K562 (cell line): ENCODE measurements at regions not wholly inside any gene's neighbourhood (a gene's known extent, or its start where the extent isn't known, plus 50 kb on each side); places are given as distances from the start of the nearest gene placed in this dataset.

Experiments
- ATAC-seq: fragments of 200-7000 bp; cut with Tn5 transposase; 3 replicates; pipeline ENCODE4 v1.9.1; 2020; ENCODE audit warnings: moderate library complexity
- BruUV-seq: library from RNA; stranded (reverse); fragments of 400-500 nt; replicated peaks from 2 replicates; lab custom pipeline; 2021; lab: Mats Ljungman, UMichigan
- CTCF ChIA-PET: fragments of 300-600 bp; formaldehyde crosslinking; extraction: SDS; loops from one replicate; lab custom pipeline; 2021; ENCODE audit warnings: low intra/inter-chr PET ratio; lab: Yijun Ruan, JAX
- POLR2A ChIA-PET: fragments of 300-600, 350-650 bp; sonication (Branson Sonifier 250); formaldehyde crosslinking; extraction: SDS; loops from one replicate; lab custom pipeline; 2021; ENCODE audit warnings: antibody characterized with exemption, inconsistent platforms; lab: Yijun Ruan, JAX
- DNase-seq, 4 experiments: peaks; one replicate each; pipeline versions ENCODE4 v3.0.0 to v3.0.0-alpha.2; 2011 to 2018; ENCODE audit warnings: low spot score in 3 of 4, mixed read lengths in 3 of 4; ENCODE audit errors: extremely low read depth in 1 of 4
- FAIRE-seq: peaks from 2 replicates; lab custom pipeline; 2011; peaks lifted over from hg19 to GRCh38; lab: Jason Lieb, UNC
- H2AFZ ChIP-seq: 2 replicates; pipeline ENCODE4 v1.6.0; 2011; ENCODE audit warnings: low read depth, low read length, control low read depth, inconsistent platforms
- H3K27ac ChIP-seq: fragments of 200-600 bp; 3 replicates; pipeline ENCODE4 v1.8.0; 2011; ENCODE audit warnings: low read depth, mild to moderate bottlenecking, control low read depth, inconsistent platforms, low read length, moderate library complexity, mixed read lengths; ENCODE audit errors: extremely low read depth
- H3K27me3 ChIP-seq, 2 experiments: fragments of 300-600 bp in 1 of 2; 2 replicates in 1 of 2; 3 replicates in 1 of 2; pipeline versions ENCODE4 v1.6.0 to v1.8.0; 2011; ENCODE audit warnings: inconsistent platforms in 2 of 2, low read length in 2 of 2, mild to moderate bottlenecking in 1 of 2, mixed read lengths in 1 of 2, moderate library complexity in 1 of 2; ENCODE audit not compliant: control insufficient read depth in 2 of 2, insufficient read depth in 2 of 2
- H3K36me3 ChIP-seq: fragments of 300-600 bp; 3 replicates; pipeline ENCODE4 v1.8.0; 2011; ENCODE audit warnings: mild to moderate bottlenecking, low read length, inconsistent platforms; ENCODE audit not compliant: control insufficient read depth, insufficient read depth
- H3K4me1 ChIP-seq, 2 experiments: fragments of 200-600 bp in 1 of 2; replicated peaks in 1 of 2; 2 replicates in 1 of 2; 3 replicates in 1 of 2; pipeline versions ENCODE4 v1.5.1 to v1.8.0; 2011; ENCODE audit warnings: inconsistent platforms in 2 of 2, low read length in 2 of 2, mild to moderate bottlenecking in 1 of 2, mixed read lengths in 1 of 2, moderate library complexity in 1 of 2; ENCODE audit not compliant: control insufficient read depth in 2 of 2, insufficient read depth in 2 of 2
- H3K4me2 ChIP-seq: 2 replicates; pipeline ENCODE4 v1.6.1; 2011; ENCODE audit warnings: low read length, control low read depth, inconsistent platforms, mixed read lengths; ENCODE audit not compliant: insufficient read depth
- H3K4me3 ChIP-seq: fragments of 200-600 bp; sonication (generic), shearing (Covaris generic); 2 replicates; pipeline ENCODE4 v1.5.1; 2016; ENCODE audit warnings: control low read depth, inconsistent platforms
- H3K79me2 ChIP-seq: fragments of 200-600 bp; 3 replicates; pipeline ENCODE4 v1.8.0; 2011; ENCODE audit warnings: low read length, inconsistent platforms; ENCODE audit not compliant: control insufficient read depth, insufficient read depth
- H3K9ac ChIP-seq, 2 experiments: 2 replicates each; pipeline versions ENCODE4 v1.6.0 to v1.6.1; 2011; ENCODE audit warnings: low read depth in 2 of 2, low read length in 2 of 2, control low read depth in 1 of 2, inconsistent platforms in 1 of 2, mild to moderate bottlenecking in 1 of 2, mixed read lengths in 1 of 2; ENCODE audit not compliant: insufficient read depth in 1 of 2
- H3K9me1 ChIP-seq: one replicate; pipeline ENCODE4 v1.6.0; 2011; ENCODE audit warnings: inconsistent platforms, mild to moderate bottlenecking, low read length, moderate library complexity; ENCODE audit not compliant: control insufficient read depth, insufficient read depth
- H3K9me3 ChIP-seq: replicated peaks from 2 replicates; pipeline ENCODE4 v1.5.1; 2011; ENCODE audit warnings: low read depth, low read length, inconsistent platforms; ENCODE audit not compliant: control insufficient read depth, insufficient read depth
- H4K20me1 ChIP-seq: replicated peaks from 2 replicates; pipeline ENCODE4 v1.6.1; 2011; ENCODE audit warnings: low read length, inconsistent platforms, mixed read lengths; ENCODE audit not compliant: control insufficient read depth, insufficient read depth
- ARHGAP35 ChIP-seq: fragments of 450-650 bp; IDR thresholded peaks from 2 replicates; pipeline ENCODE4 v1.6.1; 2018; ENCODE audit not compliant: partially characterized antibody
- ARNT ChIP-seq, 2 experiments: fragments of 450-650 bp; IDR thresholded peaks; 2 replicates each; pipeline ENCODE4 v1.6.1; 2016; ENCODE audit warnings: mild to moderate bottlenecking in 1 of 2
- ATF7 ChIP-seq: fragments of 450-650 bp; IDR thresholded peaks from 2 replicates; pipeline ENCODE4 v1.7.1; 2014; ENCODE audit warnings: mild to moderate bottlenecking, moderate library complexity
- BHLHE40 ChIP-seq: IDR thresholded peaks from 2 replicates; pipeline ENCODE4 v1.6.1; 2011; ENCODE audit warnings: low read length, improper control_type of control experiment
- CTBP1 ChIP-seq: fragments of 450-650 bp; IDR thresholded peaks from 2 replicates; pipeline ENCODE4 v1.6.1; 2016; ENCODE audit warnings: borderline replicate concordance
- GABPA ChIP-seq: fragments of 200-800 bp; sonication (Bioruptor generic); conservative IDR thresholded peaks from 2 replicates; pipeline ENCODE4 v1.6.1; 2016; ENCODE audit warnings: low read depth, missing genetic modification characterization, missing compliant biosample characterization
- GABPB1 ChIP-seq: sonication (generic); formaldehyde crosslinking; IDR thresholded peaks from 2 replicates; pipeline ENCODE4 v1.8.0; 2022; ENCODE audit warnings: mild to moderate bottlenecking, missing genetic modification reagents
- GATA2 ChIP-seq: sonication (generic); formaldehyde crosslinking; IDR thresholded peaks from 2 replicates; pipeline ENCODE4 v1.4.0; 2020; ENCODE audit warnings: mild to moderate bottlenecking, missing genetic modification reagents
- HDAC1 ChIP-seq, 2 experiments: fragments of 450-650 bp; IDR thresholded peaks; 2 replicates each; pipeline ENCODE4 v1.6.1; 2016 to 2017; ENCODE audit warnings: inconsistent platforms in 1 of 2, mild to moderate bottlenecking in 1 of 2, moderate library complexity in 1 of 2
- KAT2B ChIP-seq: IDR thresholded peaks from one replicate; pipeline ENCODE4 v1.6.1; 2012; ENCODE audit warnings: low read depth, mild to moderate bottlenecking, control low read depth, inconsistent platforms, low read length, moderate library complexity
- KLF16 ChIP-seq: IDR thresholded peaks from 2 replicates; pipeline ENCODE4 v1.6.1; 2016; ENCODE audit warnings: antibody characterized with exemption
- MTA3 ChIP-seq: fragments of 450-650 bp; formaldehyde crosslinking; IDR thresholded peaks from 2 replicates; pipeline ENCODE4 v1.6.1; 2017; ENCODE audit warnings: mild to moderate bottlenecking, borderline replicate concordance
- NCOA1 ChIP-seq: fragments of 450-650 bp; IDR thresholded peaks from 2 replicates; pipeline ENCODE4 v1.6.1; 2016; ENCODE audit warnings: low read depth
- NR3C1 ChIP-seq: sonication (generic); formaldehyde crosslinking; IDR thresholded peaks from 2 replicates; pipeline ENCODE4 v1.8.1; 2022; ENCODE audit warnings: missing genetic modification reagents
- NRF1 ChIP-seq, 2 experiments: fragments of 450-650 bp; IDR thresholded peaks in 1 of 2; conservative IDR thresholded peaks in 1 of 2; 2 replicates each; pipeline ENCODE4 v1.6.1; 2014; ENCODE audit warnings: mild to moderate bottlenecking in 2 of 2
- PHB ChIP-seq: fragments of 250-450 bp; sonication (Bioruptor Pico); IDR thresholded peaks from 2 replicates; pipeline ENCODE4 v1.5.0; 2021
- RBM34 ChIP-seq: fragments of 200-400 bp; formaldehyde crosslinking; IDR thresholded peaks from 2 replicates; pipeline ENCODE4 v1.6.1; 2018; ENCODE audit warnings: low read length, borderline replicate concordance; ENCODE audit not compliant: insufficient read depth
- TAF9B ChIP-seq: fragments of 450-650 bp; IDR thresholded peaks from 2 replicates; pipeline ENCODE4 v1.6.1; 2018; ENCODE audit warnings: mild to moderate bottlenecking; ENCODE audit not compliant: partially characterized antibody
- TFAM ChIP-seq: fragments of 250-450 bp; sonication (Bioruptor Pico); conservative IDR thresholded peaks from 2 replicates; pipeline ENCODE4 v1.5.0; 2021; ENCODE audit warnings: mild to moderate bottlenecking, moderate library complexity
- ZNF146 ChIP-seq: IDR thresholded peaks from one replicate; pipeline ENCODE4 v1.6.1; 2018; ENCODE audit warnings: missing compliant biosample characterization; ENCODE audit not compliant: unreplicated experiment
- ZNF253 ChIP-seq: fragments of 250-450 bp; sonication (Bioruptor Pico); conservative IDR thresholded peaks from 2 replicates; pipeline ENCODE4 v1.6.1; 2021; ENCODE audit warnings: mild to moderate bottlenecking
- ZNF445 ChIP-seq: fragments of 250-450 bp; sonication (Bioruptor Pico); IDR thresholded peaks from 2 replicates; pipeline ENCODE4 v1.4.0; 2020; ENCODE audit warnings: low read depth, mild to moderate bottlenecking, moderate library complexity
- ZNF785 ChIP-seq: fragments of 250-450 bp; sonication (Bioruptor Pico); IDR thresholded peaks from 2 replicates; pipeline ENCODE4 v1.4.0; 2020; ENCODE audit warnings: mild to moderate bottlenecking
- WGBS: fragments of 100-300 bp; shearing (Covaris generic); methylation state at CpG from one replicate; pipeline ENCODE4 v1.1.6; 2016; ENCODE audit warnings: low coverage, mixed read lengths; ENCODE audit not compliant: insufficient coverage; ENCODE audit errors: missing lambda C conversion rate; 5-methylcytosine and 5-hydroxymethylcytosine counted together
- in situ Hi-C: fragments of 300-500 bp; cut with MboI; formaldehyde crosslinking; loops from 4 replicates; pipeline ENCODE4 v1.15.0; 2018; ENCODE audit warnings: inconsistent platforms, mixed read lengths
- intact Hi-C: fragments of 100-400 bp; cut with micrococcal nuclease; formaldehyde crosslinking; loops from 2 replicates; pipeline ENCODE4 v1.14.2; 2022
- TF ChIP-seq, protein P1 (sequence below): fragments of 450-650 bp; formaldehyde crosslinking; IDR thresholded peaks from 2 replicates; pipeline ENCODE4 v1.4.0; 2020; ENCODE audit warnings: mild to moderate bottlenecking, moderate library complexity
- TF ChIP-seq, protein P2 (sequence below): fragments of 450-650 bp; IDR thresholded peaks from 2 replicates; pipeline ENCODE4 v1.6.1; 2016; ENCODE audit warnings: missing biosample characterization, missing genetic modification characterization

DNA sequence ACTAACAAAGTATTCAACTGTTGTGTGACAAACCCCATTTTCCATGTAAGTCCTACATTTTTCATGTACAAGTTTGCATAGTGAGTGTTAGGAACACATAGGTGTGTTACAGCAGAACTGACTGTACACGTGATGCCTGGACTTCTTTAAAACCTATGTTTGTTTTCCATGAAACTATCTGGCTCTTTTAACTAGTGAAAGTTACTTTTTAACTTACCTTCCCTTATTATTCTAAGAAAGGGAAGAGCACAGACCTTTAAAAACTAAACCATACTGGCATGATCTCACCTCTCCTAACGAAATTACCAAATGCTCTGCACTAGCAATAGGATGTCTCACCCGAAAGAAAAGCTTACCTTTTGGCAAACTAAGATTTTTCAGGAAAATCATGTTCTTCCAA lies 87.8 kb downstream of the CENPW start (continued):
- TF ChIP-seq, protein P1, sequence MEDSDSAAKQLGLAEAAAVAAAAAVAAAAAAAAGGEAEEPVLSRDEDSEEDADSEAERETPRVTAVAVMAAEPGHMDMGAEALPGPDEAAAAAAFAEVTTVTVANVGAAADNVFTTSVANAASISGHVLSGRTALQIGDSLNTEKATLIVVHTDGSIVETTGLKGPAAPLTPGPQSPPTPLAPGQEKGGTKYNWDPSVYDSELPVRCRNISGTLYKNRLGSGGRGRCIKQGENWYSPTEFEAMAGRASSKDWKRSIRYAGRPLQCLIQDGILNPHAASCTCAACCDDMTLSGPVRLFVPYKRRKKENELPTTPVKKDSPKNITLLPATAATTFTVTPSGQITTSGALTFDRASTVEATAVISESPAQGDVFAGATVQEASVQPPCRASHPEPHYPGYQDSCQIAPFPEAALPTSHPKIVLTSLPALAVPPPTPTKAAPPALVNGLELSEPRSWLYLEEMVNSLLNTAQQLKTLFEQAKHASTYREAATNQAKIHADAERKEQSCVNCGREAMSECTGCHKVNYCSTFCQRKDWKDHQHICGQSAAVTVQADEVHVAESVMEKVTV (CRISPR knock-in tag), result no peak
- TF ChIP-seq ATF7 (no peak), BHLHE40 (no peak), PHB (CRISPR knock-in tag) (no peak), KAT2B (no peak), TFAM (no peak), ZNF785 (CRISPR knock-in tag) (no peak), ARHGAP35 (no peak), KLF16 (no peak)
- TF ChIP-seq, protein P2, sequence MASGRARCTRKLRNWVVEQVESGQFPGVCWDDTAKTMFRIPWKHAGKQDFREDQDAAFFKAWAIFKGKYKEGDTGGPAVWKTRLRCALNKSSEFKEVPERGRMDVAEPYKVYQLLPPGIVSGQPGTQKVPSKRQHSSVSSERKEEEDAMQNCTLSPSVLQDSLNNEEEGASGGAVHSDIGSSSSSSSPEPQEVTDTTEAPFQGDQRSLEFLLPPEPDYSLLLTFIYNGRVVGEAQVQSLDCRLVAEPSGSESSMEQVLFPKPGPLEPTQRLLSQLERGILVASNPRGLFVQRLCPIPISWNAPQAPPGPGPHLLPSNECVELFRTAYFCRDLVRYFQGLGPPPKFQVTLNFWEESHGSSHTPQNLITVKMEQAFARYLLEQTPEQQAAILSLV (tag), result no peak
- TF ChIP-seq, all 486 proteins: peak for 0

DNA sequence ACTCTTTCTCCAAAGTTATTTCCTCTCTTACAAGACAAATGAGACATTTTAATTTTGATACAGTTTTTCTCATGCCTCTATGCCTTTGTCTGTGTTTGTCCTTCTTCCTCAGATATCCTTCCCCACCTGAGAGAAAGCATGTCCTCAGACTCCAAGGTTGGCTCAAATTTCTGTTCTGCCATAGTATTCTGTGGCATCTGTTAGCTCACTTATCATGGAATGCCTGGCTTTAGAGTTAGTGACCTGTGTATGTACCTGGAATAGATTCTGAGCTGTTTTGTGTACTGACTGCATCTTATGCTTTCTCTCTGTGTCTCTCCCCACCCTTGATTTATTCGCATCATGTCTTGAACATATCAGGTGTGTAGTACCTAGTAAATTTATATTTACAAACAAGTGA lies 90.0 kb downstream of the CENPW start:
- no peaks in the 10 kb centered on the region for H4K20me1 ChIP-seq
- no peaks in the 10 kb centered on the region for H3K9me1 ChIP-seq
- no peak for ATAC-seq
- H3K9ac ChIP-seq, result no peak overlapping the region
- H3K4me1 ChIP-seq, result no peaks in the 10 kb centered on the region
- in situ Hi-C loops (no loop called here), intact Hi-C loops (no loop called here)
- no peaks in the 10 kb centered on the region for H3K9me3 ChIP-seq
- no peaks in the 10 kb centered on the region for H3K27me3 ChIP-seq
- H3K36me3 ChIP-seq, result no peaks in the 10 kb centered on the region
- no TSS peak for BruUV-seq
- DNase-seq, result no peak
- no peaks in the 10 kb centered on the region for H3K79me2 ChIP-seq
- CTCF ChIA-PET, result no interaction called here
- no peak overlapping the region for H2AFZ ChIP-seq
- FAIRE-seq, result no peak
- H3K4me3 ChIP-seq, result no peak overlapping the region
- POLR2A ChIA-PET, result no interaction called here
- H3K4me2 ChIP-seq, result no peak overlapping the region
- H3K27ac ChIP-seq, result no peak overlapping the region
- WGBS, result 0% methylated on average over 1 of the region's 1 CpG
- TF ChIP-seq ZNF445 (CRISPR knock-in tag) (no peak), ZNF146 (CRISPR knock-in tag) (no peak), HDAC1 (IDR thresholded peaks at IDR 0.05) (no peak), CTBP1 (no peak), MTA3 (no peak), GABPA (no peak), ARNT (IDR thresholded peaks at IDR 0.05) (no peak), ZNF253 (no peak), NR3C1 (CRISPR knock-in tag) (no peak), TAF9B (no peak), GATA2 (no peak), RBM34 (no peak), NRF1 (conservative IDR thresholded peaks at IDR 0.05 in 1 of 2, IDR thresholded peaks at IDR 0.05 in 1 of 2) (no peak), NCOA1 (no peak), GABPB1 (CRISPR knock-in tag) (no peak)
